ENCODE measurements at regions not wholly inside any gene's neighbourhood (a gene's known extent, or its start where the extent isn't known, plus 50 kb on each side); places are given as distances from the start of the nearest gene placed in this dataset.

GRCh38 chr9:103789686-103790085 is 304.4 kb upstream of the SMC2 start:
- Histone ChIP-seq H3K79me1 (ENCODE audit: low read depth, low read length) (no peaks in the 10 kb centered on the region), H3K9me3 (ENCODE audit: insufficient read depth in 2 of 2, low read depth in 1 of 2, low read length in 1 of 2) (no peaks in the 10 kb centered on the region), H2BK20ac (ENCODE audit: low read length) (no peak overlapping the region), H2AFZ (ENCODE audit: low read length) (no peak overlapping the region), H3K18ac (ENCODE audit: extremely low read depth, low read length) (no peak overlapping the region), H3K4me3 (ENCODE audit: extremely low read depth in 1 of 4, insufficient read depth in 2 of 4, low read depth in 3 of 4, low read length in 4 of 4) (no peak overlapping the region), H3K79me2 (ENCODE audit: control insufficient read depth in 1 of 2, insufficient read depth in 2 of 2, low read length in 2 of 2) (no peaks in the 10 kb centered on the region), H2BK12ac (ENCODE audit: low read depth, low read length) (no peak overlapping the region), H3K36me3 (ENCODE audit: control insufficient read depth in 2 of 4, insufficient read depth in 4 of 4, low read length in 3 of 4) (no peaks in the 10 kb centered on the region), H4K20me1 (replicated peaks in 1 of 2; ENCODE audit: control insufficient read depth in 1 of 2, insufficient read depth in 2 of 2, low read length in 2 of 2) (no peaks in the 10 kb centered on the region), H4K91ac (replicated peaks; ENCODE audit: insufficient read length, low read length) (no peak overlapping the region), H4K8ac (ENCODE audit: extremely low read depth, insufficient read depth, low read length) (no peak overlapping the region), H3K27me3 (replicated peaks in 1 of 4; ENCODE audit: control insufficient read depth in 3 of 4, extremely low read depth in 1 of 4, insufficient read depth in 3 of 4, low read length in 3 of 4) (no peaks in the 10 kb centered on the region), H3K9ac (replicated peaks in 1 of 4; ENCODE audit: extremely low read depth in 1 of 4, low read depth in 3 of 4, low read length in 3 of 4) (no peak overlapping the region), H4K5ac (ENCODE audit: insufficient read length, low read depth, low read length) (no peak overlapping the region), H3K23ac (ENCODE audit: insufficient read length) (no peak overlapping the region), H3K27ac (ENCODE audit: low read depth, low read length) (no peak overlapping the region), H3K23me2 (ENCODE audit: low read depth, low read length) (no peaks in the 10 kb centered on the region), H3K4ac (replicated peaks; ENCODE audit: insufficient read length, low read depth, low read length) (no peak overlapping the region), H3K14ac (ENCODE audit: insufficient read length) (no peak overlapping the region), H2BK15ac (ENCODE audit: low read length) (no peak overlapping the region), H2BK5ac (ENCODE audit: low read depth, low read length) (no peak overlapping the region), H2AK5ac (ENCODE audit: low read depth, low read length) (no peak overlapping the region), H3K4me1 (replicated peaks in 1 of 4; ENCODE audit: control insufficient read depth in 3 of 4, insufficient read depth in 4 of 4, low read length in 3 of 4) (no peaks in the 10 kb centered on the region), H3K56ac (replicated peaks; ENCODE audit: insufficient read length, low read depth, low read length) (no peak overlapping the region), H2BK120ac (replicated peaks; ENCODE audit: low read depth, low read length) (no peak overlapping the region), H3K4me2 (ENCODE audit: insufficient read depth in 1 of 2, low read depth in 2 of 2, low read length in 2 of 2) (no peak overlapping the region)
- ChIA-PET CTCF (ENCODE audit: partially characterized antibody) (no interaction called here), POLR2A (ENCODE audit: partially characterized antibody) (no interaction called here)
- DNase-seq (ENCODE audit: low read depth in 1 of 2, low spot score in 2 of 2) (no peak), FAIRE-seq (no peak)
- TF ChIP-seq SUZ12 (IDR thresholded peaks at IDR 0.05; ENCODE audit: low read length) (no peak), GABPA (IDR thresholded peaks at IDR 0.05; ENCODE audit: borderline replicate concordance, insufficient read depth, low read length) (no peak), RAD21 (IDR thresholded peaks at IDR 0.05 in 1 of 2, conservative IDR thresholded peaks at IDR 0.05 in 1 of 2; ENCODE audit: low read depth in 2 of 2, low read length in 2 of 2) (peak; percentile 31 to 43; a peak in 2 of 4 replicates), CTCF (IDR thresholded peaks at IDR 0.05; ENCODE audit: control extremely low read depth in 1 of 3, insufficient read depth in 1 of 3, low read depth in 1 of 3, low read length in 3 of 3) (peak in 2 of 3 experiments; percentile 23 to 24; a peak in 2 of 4 replicates)
- 97% methylated on average over 2 of the region's 2 CpGs; no CpG with 5 or more reads in 1 of the 2 experiments for WGBS, 2 experiments (ENCODE audit: extremely low coverage in 1 of 2, insufficient coverage in 1 of 2, insufficient read length in 1 of 2, insufficient replicate concordance in 2 of 2, low coverage in 1 of 2, low lambda C conversion rate in 2 of 2, missing lambda C conversion rate in 1 of 2)
